ENCODE measurements at regions not wholly inside any gene's neighbourhood (a gene's known extent, or its start where the extent isn't known, plus 50 kb on each side); places are given as distances from the start of the nearest gene placed in this dataset.

DNA sequence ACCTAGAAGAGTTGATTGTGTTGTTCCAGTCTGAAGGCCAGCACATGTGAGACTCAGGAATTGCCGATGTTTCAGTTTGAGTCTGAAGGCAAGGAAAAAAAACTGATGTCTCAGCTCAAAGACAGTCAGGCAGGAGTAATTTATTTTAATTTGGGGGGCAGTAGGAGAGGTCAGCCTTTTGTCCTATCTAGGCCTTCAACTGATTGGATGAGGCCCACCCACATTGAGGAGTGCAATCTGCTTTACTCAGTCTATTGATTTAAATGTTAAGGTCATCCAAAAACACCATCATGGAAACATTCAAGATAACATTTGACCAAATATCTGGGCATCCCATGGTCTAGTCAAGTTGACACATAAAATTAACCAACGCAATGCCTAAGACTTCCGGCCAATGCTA lies 288.9 kb downstream of the CDK5RAP2 start:
- no peak for DNase-seq

DNA sequence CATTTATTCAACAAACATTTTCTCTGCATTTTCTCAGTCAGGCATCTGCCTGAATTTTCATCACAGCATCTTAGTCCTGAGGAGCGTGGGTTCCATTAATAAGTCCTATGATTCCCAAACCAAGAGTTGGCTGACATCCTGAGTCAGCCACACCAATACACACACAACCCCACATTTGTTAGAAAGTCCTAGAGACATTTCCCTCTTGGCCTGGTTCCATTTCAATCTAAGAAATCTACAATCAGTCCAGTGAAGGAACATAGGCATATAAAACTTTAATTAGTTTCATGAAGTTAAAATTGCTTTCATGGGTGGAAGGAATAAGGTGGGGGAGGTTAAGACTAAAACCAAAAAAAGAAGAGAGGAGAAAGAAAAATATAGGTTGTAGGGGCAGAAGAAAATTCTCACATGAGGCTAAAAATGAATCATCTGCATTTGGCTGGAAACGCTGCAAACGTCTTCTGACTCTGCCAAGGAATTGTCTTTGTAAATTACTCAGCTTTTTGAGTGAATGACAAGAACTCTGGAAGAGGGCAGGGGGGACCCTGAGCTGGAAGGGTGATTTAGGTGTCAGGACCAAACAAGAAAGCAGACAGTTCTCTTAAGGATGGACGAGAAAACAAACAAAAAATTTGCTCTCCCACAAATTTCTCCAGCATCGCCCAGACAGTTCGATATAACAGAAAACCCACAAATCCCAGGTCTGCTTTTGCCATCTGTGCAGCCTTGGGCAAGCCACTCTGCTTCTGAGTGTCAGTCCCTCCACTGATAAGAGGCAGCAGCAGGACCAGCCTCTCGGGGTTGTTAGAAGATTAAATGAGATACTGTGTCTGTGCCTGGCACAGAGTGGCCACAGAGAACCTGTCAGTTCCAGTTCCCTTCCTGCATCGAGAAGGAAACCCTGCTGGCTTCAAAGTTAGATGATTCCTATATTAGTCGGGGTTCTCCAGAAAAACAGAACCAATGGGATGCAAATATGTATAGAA lies 289.7 kb downstream of the CDK5RAP2 start:
- DNase-seq = no peak

DNA sequence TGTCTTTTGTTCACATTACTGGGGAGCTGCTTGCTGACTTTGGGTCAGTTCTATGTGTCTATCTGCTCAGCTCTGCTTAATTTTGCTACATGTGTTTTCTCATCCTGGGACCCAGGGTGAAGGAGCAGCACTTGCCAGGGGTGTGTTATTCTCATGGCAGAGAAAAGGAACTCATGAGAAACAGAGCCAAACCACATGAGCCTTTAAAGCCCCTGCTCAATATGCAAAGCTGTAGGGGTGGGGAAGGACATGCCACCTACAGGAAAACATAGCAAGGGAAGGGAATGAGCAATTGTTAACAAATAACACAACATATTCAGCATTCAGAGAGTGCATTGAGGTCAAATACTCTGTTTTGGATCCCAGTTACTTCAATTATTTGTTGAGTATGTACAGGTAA lies 290.9 kb downstream of the CDK5RAP2 start:
- no peak for DNase-seq

GRCh38 chr9:120286530-120286929 lies 293.4 kb downstream of the CDK5RAP2 start:
- DNase-seq = no peak

DNA sequence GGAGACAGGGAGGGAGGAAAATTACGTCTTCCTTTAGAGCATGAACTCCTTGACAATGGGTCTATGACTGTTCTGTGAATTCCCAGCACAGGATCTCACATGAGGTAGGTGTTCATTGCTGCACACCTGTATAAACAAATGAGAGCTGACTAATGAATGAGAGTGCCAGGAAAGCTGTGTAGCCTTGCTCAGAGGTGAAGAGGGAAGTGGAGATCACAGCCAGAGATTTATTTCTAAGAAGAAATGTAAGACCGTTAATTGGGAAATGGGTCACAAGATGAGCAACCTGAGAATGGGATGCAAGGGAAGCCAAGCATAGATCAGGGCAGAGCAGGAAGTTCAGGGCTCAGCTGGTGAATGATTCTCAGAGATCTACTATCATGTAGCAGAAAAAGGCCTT lies 295.1 kb downstream of the CDK5RAP2 start:
- DNase-seq = no peak

GRCh38 chr9:120281665-120282064 lies 298.3 kb downstream of the CDK5RAP2 start:
- DNase-seq = no peak

DNA sequence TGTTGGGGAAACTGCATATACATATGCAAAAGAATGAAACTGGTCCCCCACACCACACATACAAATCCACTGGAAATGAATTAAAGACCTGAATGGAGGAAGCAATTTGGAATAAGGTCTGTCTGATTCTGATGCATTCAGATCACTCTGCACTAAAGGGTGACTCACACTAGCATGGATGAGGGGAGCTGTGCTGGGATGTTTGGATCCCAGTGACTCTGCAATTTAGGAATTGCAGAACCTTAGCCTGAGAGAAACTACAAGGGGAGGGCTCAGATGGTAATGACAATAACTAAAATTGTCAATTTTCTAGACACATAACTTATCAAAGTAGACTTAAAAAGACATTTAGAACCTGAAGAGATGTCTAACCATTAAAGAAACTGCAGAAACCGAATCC lies 312.0 kb downstream of the CDK5RAP2 start:
- DNase-seq = no peak

- no peak for DNase-seq
These were observed 314.2 kb downstream of the CDK5RAP2 start for GRCh38 chr9:120265791-120266190.

- no peak for DNase-seq
These were observed 315.4 kb downstream of the CDK5RAP2 start for GRCh38 chr9:120264528-120264927.

GRCh38 chr9:120263836-120264235 lies 316.1 kb downstream of the CDK5RAP2 start:
- no peak for DNase-seq

GRCh38 chr9:120261419-120261818 lies 318.5 kb downstream of the CDK5RAP2 start:
- no peak for DNase-seq

GRCh38 chr9:120259100-120259499 lies 320.9 kb downstream of the CDK5RAP2 start:
- DNase-seq = no peak

DNA sequence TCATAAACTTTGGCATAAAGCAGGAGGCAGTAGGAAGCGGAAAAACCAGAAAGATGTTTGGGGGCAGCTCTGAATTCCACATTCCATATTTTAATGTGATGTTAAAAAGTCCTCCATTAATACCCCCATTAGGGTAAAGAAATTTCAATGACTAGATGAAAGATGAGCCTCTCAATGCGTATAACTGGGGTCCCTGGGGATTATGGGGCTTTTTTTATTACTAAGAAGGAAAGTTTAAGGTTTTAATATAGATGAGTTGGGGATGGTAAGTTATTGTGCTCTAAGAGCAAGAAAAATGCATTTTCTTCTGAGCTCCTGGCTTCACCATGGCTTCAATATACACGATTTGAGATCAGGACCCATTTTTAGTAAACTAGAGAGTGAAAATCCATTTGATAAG lies 321.9 kb downstream of the CDK5RAP2 start:
- no peak for DNase-seq

GRCh38 chr9:120257483-120257882 lies 322.5 kb downstream of the CDK5RAP2 start:
- no peak for DNase-seq

GRCh38 chr9:120256146-120256545 lies 323.8 kb downstream of the CDK5RAP2 start:
- no peak for DNase-seq

DNA sequence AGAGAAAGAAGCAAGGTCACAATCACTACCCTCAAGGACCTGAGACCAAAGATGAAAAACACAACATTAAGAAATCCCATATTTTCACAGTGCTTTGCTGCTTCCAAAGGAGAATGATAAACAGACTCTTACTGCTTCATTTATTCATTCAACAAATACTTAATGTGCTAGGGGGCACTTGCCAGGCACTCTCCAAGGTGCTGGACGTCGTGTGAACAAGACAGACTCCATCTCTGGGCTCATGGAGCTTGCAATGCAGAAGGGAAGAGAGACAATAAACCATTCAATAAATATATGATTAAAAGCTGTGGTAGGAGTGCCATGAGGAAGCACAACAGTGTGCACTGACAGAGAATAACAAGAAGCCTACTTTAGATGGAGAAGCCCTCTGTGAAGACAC lies 327.7 kb downstream of the CDK5RAP2 start:
- DNase-seq = peak; percentile 3

DNA sequence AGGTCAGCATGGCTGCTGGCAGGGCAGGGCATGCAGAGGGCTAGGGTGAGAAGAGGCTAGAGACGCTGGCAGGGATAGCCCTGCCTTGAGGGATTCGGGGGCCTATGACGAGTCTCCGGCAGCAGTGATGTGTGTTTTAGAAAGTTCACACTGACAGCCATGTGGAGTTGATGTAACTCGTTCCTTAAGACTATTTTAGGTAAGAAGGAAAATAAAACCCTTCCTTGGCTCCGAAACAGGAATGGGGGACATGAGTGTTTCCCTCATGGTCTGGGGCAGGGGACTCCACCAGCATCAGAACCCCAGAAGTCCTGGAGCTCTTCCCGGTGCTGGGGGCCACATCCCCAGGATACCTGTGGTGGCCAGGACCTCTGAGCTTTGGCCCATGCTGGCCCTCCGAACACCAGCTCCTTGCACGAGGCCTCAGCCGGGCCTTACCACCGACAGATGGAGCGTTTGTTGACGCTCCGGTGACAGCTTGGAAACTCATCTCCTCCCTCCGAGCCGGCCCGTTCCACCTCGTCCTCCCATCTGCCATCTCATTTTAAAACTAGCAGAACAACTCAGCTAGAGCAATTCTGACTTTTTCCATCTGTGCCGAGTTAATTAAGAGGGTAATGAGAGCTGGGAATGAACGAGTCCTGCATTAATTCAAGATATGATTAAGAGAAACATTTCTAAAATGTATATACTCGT lies 337.7 kb downstream of the CDK5RAP2 start:
- no peak for DNase-seq

DNA sequence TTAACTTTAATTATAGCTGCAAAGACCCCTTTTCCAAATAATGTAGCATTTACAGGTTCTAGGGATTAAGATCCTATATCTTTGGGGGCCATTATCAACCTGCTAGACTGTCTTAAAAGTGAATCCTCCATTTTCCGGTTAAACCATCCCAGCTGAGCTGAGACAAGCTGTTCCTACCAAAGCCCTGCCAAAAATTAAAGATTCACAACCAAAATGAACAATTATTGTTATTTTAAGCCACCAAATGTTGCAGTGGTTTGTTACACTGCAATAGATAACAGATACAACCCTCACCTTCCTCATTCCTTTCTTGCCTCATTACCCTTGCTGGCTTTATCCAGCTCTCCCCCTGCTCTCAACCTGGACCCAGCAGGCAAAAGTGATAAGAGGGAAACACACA lies 343.4 kb downstream of the CDK5RAP2 start:
- no peak for DNase-seq

GRCh38 chr9:120235081-120235480 lies 344.9 kb downstream of the CDK5RAP2 start:
- no peak for DNase-seq

- DNase-seq = no peak
These were observed 349.7 kb downstream of the CDK5RAP2 start for GRCh38 chr9:120230227-120230626.

- no peak for DNase-seq
These were observed 358.1 kb downstream of the CDK5RAP2 start for GRCh38 chr9:120221844-120222243.

- DNase-seq = no peak
These were observed 365.6 kb downstream of the CDK5RAP2 start for GRCh38 chr9:120214332-120214731.

DNA sequence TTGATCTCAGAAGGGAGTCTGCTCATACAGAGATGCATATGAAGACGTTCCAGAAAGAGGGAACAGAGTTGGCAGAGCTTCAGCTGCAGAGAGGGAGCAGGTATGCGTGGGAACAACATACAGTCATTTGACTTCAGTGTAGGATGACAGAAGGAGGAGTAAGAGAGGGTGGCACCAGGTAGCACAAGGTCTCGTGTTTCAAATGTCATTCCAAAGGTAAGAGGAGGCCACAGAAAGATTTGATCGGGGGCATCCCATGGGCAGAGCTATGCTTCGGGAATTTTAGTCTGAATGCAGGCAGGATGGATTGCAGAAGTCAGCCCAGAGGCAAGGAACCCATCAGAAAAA lies 367.1 kb downstream of the CDK5RAP2 start:
- no peak for DNase-seq

- no peak for DNase-seq
These were observed 367.7 kb downstream of the CDK5RAP2 start for GRCh38 chr9:120212153-120212852.
